Upper lobe of left lung (tissue), 6 donors: ENCODE measurements at regions not wholly inside any gene's neighbourhood (a gene's known extent, or its start where the extent isn't known, plus 50 kb on each side); places are given as distances from the start of the nearest gene placed in this dataset.

Experiments
- ATAC-seq, 2 donors: fragments of 200-7000 bp; cut with Tn5 transposase; one replicate each; pipeline ENCODE4 v1.9.1; 2022; ENCODE audit warnings: mild to moderate bottlenecking in 2 of 2, moderate library complexity in 2 of 2; ENCODE audit not compliant: low FRiP score in 2 of 2
- DNase-seq, 2 donors: peaks; one replicate each; pipeline ENCODE4 v3.0.0-alpha.2; 2019 to 2020
- H3K27ac ChIP-seq, 4 donors: fragments of 200-600 bp; sonication (generic); one replicate each; pipeline ENCODE4 v1.5.1; 2016 to 2019
- H3K27me3 ChIP-seq, 4 donors: fragments of 200-600 bp; sonication (generic); one replicate each; pipeline ENCODE4 v1.5.1; 2017 to 2019
- H3K36me3 ChIP-seq, 4 donors: fragments of 200-600 bp; sonication (generic); one replicate each; pipeline ENCODE4 v1.5.1; 2016 to 2019
- H3K4me1 ChIP-seq, 4 donors: fragments of 200-600 bp; sonication (generic); one replicate each; pipeline ENCODE4 v1.5.1; 2018 to 2019
- H3K4me3 ChIP-seq, 4 donors: fragments of 200-600 bp; sonication (generic); one replicate each; pipeline ENCODE4 v1.5.1; 2017 to 2019; ENCODE audit warnings: mild to moderate bottlenecking in 2 of 4, moderate library complexity in 1 of 4
- H3K9me3 ChIP-seq, 4 donors: fragments of 200-600 bp; sonication (generic); one replicate each; pipeline ENCODE4 v1.5.1; 2018 to 2019
- CTCF ChIP-seq, 6 experiments: fragments of 450-650 bp in 4 of 6; fragments of 200-600 bp in 2 of 6; sonication (generic) in 2 of 6; IDR thresholded peaks; one replicate each; pipeline ENCODE4 v1.5.1; 2016 to 2019; ENCODE audit warnings: antibody characterized with exemption in 6 of 6
- EP300 ChIP-seq, 4 donors: sonication (generic); formaldehyde crosslinking; IDR thresholded peaks; one replicate each; pipeline ENCODE4 v1.5.1; 2017; ENCODE audit warnings: antibody characterized with exemption in 4 of 4, control low read depth in 2 of 4
- POLR2A ChIP-seq, 4 donors: fragments of 450-650 bp; IDR thresholded peaks; one replicate each; pipeline ENCODE4 v1.5.1; 2016 to 2017; ENCODE audit warnings: antibody characterized with exemption in 4 of 4, mild to moderate bottlenecking in 2 of 4
- POLR2AphosphoS5 ChIP-seq, 2 donors: sonication (generic); formaldehyde crosslinking; IDR thresholded peaks; one replicate each; pipeline ENCODE4 v1.5.1; 2017; ENCODE audit warnings: antibody characterized with exemption in 2 of 2
- WGBS, 2 donors: methylation state at CpG; one replicate each; pipeline ENCODE4 v1.1.5; 2017 to 2018; 5-methylcytosine and 5-hydroxymethylcytosine counted together
- donor health status: DM: no; HTN: no; CAD: no; lungs with moderate emphysema.
- donor health status: DM: no; HTN: yes; CAD: no; lungs with severe emphysema.

GRCh38 chr12:95390192-95390591 is 83.8 kb upstream of the METAP2 start:
- Histone ChIP-seq H3K27ac (no peak overlapping the region), H3K9me3 (peaks cover 0 to 6% (median 0%) of the 10 kb centered on the region in 4 donors), H3K4me1 (peaks cover 0 to 5% (median 2%) of the 10 kb centered on the region in 4 donors), H3K27me3 (no peaks in the 10 kb centered on the region), H3K4me3 (no peak overlapping the region), H3K36me3 (no peaks in the 10 kb centered on the region)
- TF ChIP-seq CTCF (IDR thresholded peaks at IDR 0.05) = no peak
- no peak for TF ChIP-seq EP300 (IDR thresholded peaks at IDR 0.05)
- TF ChIP-seq POLR2AphosphoS5 (IDR thresholded peaks at IDR 0.05) = no peak
- TF ChIP-seq POLR2A (IDR thresholded peaks at IDR 0.05) = no peak
- ATAC-seq = no peak
- no peak for DNase-seq
- WGBS, 2 donors = 71 to 81% methylated on average over 1 of the region's 1 CpG

- Histone ChIP-seq H3K36me3 (no peaks in the 10 kb centered on the region), H3K27me3 (no peaks in the 10 kb centered on the region), H3K9me3 (peaks cover 0 to 6% (median 0%) of the 10 kb centered on the region in 4 donors), H3K4me1 (no peaks in the 10 kb centered on the region), H3K4me3 (no peak overlapping the region), H3K27ac (no peak overlapping the region)
- DNase-seq (no peak), ATAC-seq (no peak)
- WGBS, 2 donors = 74 to 75% methylated on average over 3 of the region's 3 CpGs
- TF ChIP-seq EP300 (IDR thresholded peaks at IDR 0.05) (no peak), POLR2AphosphoS5 (IDR thresholded peaks at IDR 0.05) (no peak), CTCF (IDR thresholded peaks at IDR 0.05) (no peak), POLR2A (IDR thresholded peaks at IDR 0.05) (no peak)
Observed at GRCh38 chr12:95390932-95391331, 83.0 kb upstream of the METAP2 start.

GRCh38 chr12:95393191-95393790 is 80.7 kb upstream of the METAP2 start:
- Histone ChIP-seq H3K4me1 (no peaks in the 10 kb centered on the region), H3K4me3 (no peak overlapping the region), H3K27me3 (no peaks in the 10 kb centered on the region), H3K36me3 (no peaks in the 10 kb centered on the region), H3K9me3 (peaks cover 0 to 6% (median 0%) of the 10 kb centered on the region in 4 donors), H3K27ac (no peak overlapping the region)
- TF ChIP-seq EP300 (IDR thresholded peaks at IDR 0.05) (no peak), CTCF (IDR thresholded peaks at IDR 0.05) (no peak), POLR2AphosphoS5 (IDR thresholded peaks at IDR 0.05) (no peak), POLR2A (IDR thresholded peaks at IDR 0.05) (no peak)
- DNase-seq (no peak), ATAC-seq (no peak)
- 83 to 87% methylated on average over 3 of the region's 3 CpGs for WGBS, 2 donors

GRCh38 chr12:95395696-95396095 is 78.3 kb upstream of the METAP2 start:
- DNase-seq (no peak), ATAC-seq (no peak)
- Histone ChIP-seq H3K9me3 (peaks cover 0 to 6% (median 0%) of the 10 kb centered on the region in 4 donors), H3K27ac (no peak overlapping the region), H3K4me3 (no peak overlapping the region), H3K4me1 (no peaks in the 10 kb centered on the region), H3K27me3 (no peaks in the 10 kb centered on the region), H3K36me3 (no peaks in the 10 kb centered on the region)
- TF ChIP-seq POLR2A (IDR thresholded peaks at IDR 0.05) (no peak), POLR2AphosphoS5 (IDR thresholded peaks at IDR 0.05) (no peak), CTCF (IDR thresholded peaks at IDR 0.05) (no peak), EP300 (IDR thresholded peaks at IDR 0.05) (no peak)
- WGBS, 2 donors = 42 to 55% methylated on average over 1 of the region's 1 CpG

GRCh38 chr12:95396849-95397468 is 77.0 kb upstream of the METAP2 start:
- ATAC-seq (no peak), DNase-seq (no peak)
- Histone ChIP-seq H3K9me3 (peaks cover 0 to 6% (median 0%) of the 10 kb centered on the region in 4 donors), H3K27me3 (no peaks in the 10 kb centered on the region), H3K36me3 (no peaks in the 10 kb centered on the region), H3K4me1 (no peaks in the 10 kb centered on the region), H3K4me3 (no peak overlapping the region), H3K27ac (no peak overlapping the region)
- WGBS, 2 donors = 36 to 38% methylated on average over 4 of the region's 4 CpGs
- no peak for TF ChIP-seq POLR2A (IDR thresholded peaks at IDR 0.05)
- no peak for TF ChIP-seq CTCF (IDR thresholded peaks at IDR 0.05)
- TF ChIP-seq POLR2AphosphoS5 (IDR thresholded peaks at IDR 0.05) = no peak
- no peak for TF ChIP-seq EP300 (IDR thresholded peaks at IDR 0.05)
